H9 (cell line): ENCODE measurements at regions not wholly inside any gene's neighbourhood (a gene's known extent, or its start where the extent isn't known, plus 50 kb on each side); places are given as distances from the start of the nearest gene placed in this dataset.

Experiments used
- DNase-seq: peaks from one replicate; pipeline ENCODE4 v3.0.0-alpha.2; 2017
- H2AFZ ChIP-seq: one replicate; pipeline ENCODE4 v1.6.1; 2013; ENCODE audit warnings: mild to moderate bottlenecking, low read length, control low read depth, moderate library complexity
- H2AK5ac ChIP-seq: 2 replicates; pipeline ENCODE4 v1.6.1; 2013; ENCODE audit warnings: low read length, control low read depth, mixed read lengths; ENCODE audit not compliant: insufficient read length
- H2BK120ac ChIP-seq: one replicate; pipeline ENCODE4 v1.6.1; 2013; ENCODE audit warnings: low read depth, mild to moderate bottlenecking, low read length, control low read depth, inconsistent platforms; ENCODE audit not compliant: poor library complexity, severe bottlenecking
- H2BK12ac ChIP-seq: 2 replicates; pipeline ENCODE4 v1.6.1; 2013; ENCODE audit warnings: low read length, control low read depth, mixed read lengths, low read depth; ENCODE audit not compliant: insufficient read length
- H2BK15ac ChIP-seq: 2 replicates; pipeline ENCODE4 v1.6.1; 2013; ENCODE audit warnings: low read depth, low read length, control low read depth
- H2BK20ac ChIP-seq: one replicate; pipeline ENCODE4 v1.6.1; 2013; ENCODE audit warnings: low read depth, mild to moderate bottlenecking, low read length, control low read depth, inconsistent platforms; ENCODE audit not compliant: poor library complexity, severe bottlenecking
- H2BK5ac ChIP-seq: 2 replicates; pipeline ENCODE4 v1.6.1; 2013; ENCODE audit warnings: low read length, control low read depth, mixed read lengths; ENCODE audit not compliant: insufficient read length
- H3K14ac ChIP-seq: 2 replicates; pipeline ENCODE4 v1.6.1; 2013; ENCODE audit warnings: low read length, control low read depth; ENCODE audit not compliant: insufficient read depth
- H3K18ac ChIP-seq: 2 replicates; pipeline ENCODE4 v1.6.1; 2013; ENCODE audit warnings: low read depth, mild to moderate bottlenecking, mixed read lengths, low read length, control low read depth; ENCODE audit not compliant: insufficient read length
- H3K23ac ChIP-seq: 2 replicates; pipeline ENCODE4 v1.6.1; 2013; ENCODE audit warnings: low read length, control low read depth, mixed read lengths, low read depth; ENCODE audit not compliant: insufficient read length
- H3K23me2 ChIP-seq: 2 replicates; pipeline ENCODE4 v1.6.1; 2013; ENCODE audit warnings: low read depth, mild to moderate bottlenecking, mixed read lengths, low read length, control low read depth; ENCODE audit not compliant: insufficient read length, poor library complexity, severe bottlenecking
- H3K27ac ChIP-seq: 2 replicates; pipeline ENCODE4 v1.5.1; 2013; ENCODE audit warnings: low read length, control low read depth, mixed read lengths, low read depth; ENCODE audit not compliant: insufficient read length
- H3K27me3 ChIP-seq: 2 replicates; pipeline ENCODE4 v1.6.1; 2013; ENCODE audit warnings: low read length, control low read depth, inconsistent platforms; ENCODE audit not compliant: insufficient read depth
- H3K4ac ChIP-seq: 2 replicates; pipeline ENCODE4 v1.6.1; 2013; ENCODE audit warnings: low read depth, mild to moderate bottlenecking, control low read depth, inconsistent platforms, low read length, moderate library complexity
- H3K4me1 ChIP-seq: 2 replicates; pipeline ENCODE4 v1.6.1; 2013; ENCODE audit warnings: low read length, control low read depth, inconsistent platforms; ENCODE audit not compliant: insufficient read depth
- H3K4me2 ChIP-seq: 2 replicates; pipeline ENCODE4 v1.6.1; 2013; ENCODE audit warnings: low read length, control low read depth, mixed read lengths; ENCODE audit not compliant: insufficient read length, insufficient read depth
- H3K56ac ChIP-seq: 2 replicates; pipeline ENCODE4 v1.6.1; 2013; ENCODE audit warnings: low read depth, mild to moderate bottlenecking, mixed read lengths, low read length, control low read depth; ENCODE audit not compliant: insufficient read length
- H3K79me1 ChIP-seq: 2 replicates; pipeline ENCODE4 v1.6.1; 2013; ENCODE audit warnings: low read depth, mild to moderate bottlenecking, moderate library complexity, low read length, control low read depth, inconsistent platforms; ENCODE audit not compliant: insufficient read depth, poor library complexity, severe bottlenecking
- H3K79me2 ChIP-seq: 2 replicates; pipeline ENCODE4 v1.6.1; 2013; ENCODE audit warnings: low read length, control low read depth, inconsistent platforms; ENCODE audit not compliant: insufficient read depth
- H3K9ac ChIP-seq: 2 replicates; pipeline ENCODE4 v1.6.1; 2013; ENCODE audit warnings: low read length, control low read depth, mixed read lengths; ENCODE audit not compliant: insufficient read length; ENCODE audit errors: extremely low read depth
- H3K9me3 ChIP-seq: one replicate; pipeline ENCODE4 v1.6.1; 2013; ENCODE audit warnings: low read depth, low read length, inconsistent platforms; ENCODE audit not compliant: control insufficient read depth
- H3T11ph ChIP-seq: one replicate; pipeline ENCODE4 v1.6.1; 2013; ENCODE audit warnings: mild to moderate bottlenecking, low read length, control low read depth, inconsistent platforms
- H4K20me1 ChIP-seq: one replicate; pipeline ENCODE4 v1.6.1; 2013; ENCODE audit not compliant: control insufficient read depth, insufficient read length, insufficient read depth
- H4K5ac ChIP-seq: 2 replicates; pipeline ENCODE4 v1.6.1; 2013; ENCODE audit warnings: low read depth, mild to moderate bottlenecking, mixed read lengths, low read length, control low read depth; ENCODE audit not compliant: insufficient read length
- H4K8ac ChIP-seq: replicated peaks from 2 replicates; pipeline ENCODE4 v1.6.1; 2013; ENCODE audit warnings: low read length, control low read depth, mixed read lengths, low read depth; ENCODE audit not compliant: insufficient read length
- H4K91ac ChIP-seq: 2 replicates; pipeline ENCODE4 v1.6.1; 2013; ENCODE audit warnings: low read depth, mild to moderate bottlenecking, moderate library complexity, mixed read lengths, low read length, control low read depth; ENCODE audit not compliant: insufficient read length
- H3K27ac Mint-ChIP-seq, 3 experiments: 2 replicates in 2 of 3; 3 replicates in 1 of 3; pipeline ENCODE4 v1.8.0; 2020 to 2021; ENCODE audit warnings: mixed read lengths in 3 of 3, mild to moderate bottlenecking in 1 of 3, moderate library complexity in 1 of 3
- H3K27me3 Mint-ChIP-seq: 2 replicates; pipeline ENCODE4 v1.8.0; 2021; ENCODE audit warnings: low read depth, mild to moderate bottlenecking, moderate library complexity, mixed read lengths
- H3K36me3 Mint-ChIP-seq, 3 experiments: 2 replicates in 2 of 3; 3 replicates in 1 of 3; pipeline ENCODE4 v1.8.0; 2020 to 2021; ENCODE audit warnings: low read depth in 3 of 3, mixed read lengths in 3 of 3; ENCODE audit not compliant: insufficient read depth in 1 of 3
- H3K4me1 Mint-ChIP-seq, 2 experiments: 2 replicates each; pipeline ENCODE4 v1.8.0; 2020; ENCODE audit warnings: mixed read lengths in 2 of 2
- H3K4me3 Mint-ChIP-seq, 2 experiments: 2 replicates in 1 of 2; 3 replicates in 1 of 2; pipeline ENCODE4 v1.8.0; 2020 to 2021; ENCODE audit warnings: mild to moderate bottlenecking in 2 of 2, mixed read lengths in 2 of 2, moderate library complexity in 1 of 2
- H3K9me3 Mint-ChIP-seq, 2 experiments: 2 replicates in 1 of 2; 3 replicates in 1 of 2; pipeline ENCODE4 v1.8.0; 2020; ENCODE audit warnings: mild to moderate bottlenecking in 2 of 2, mixed read lengths in 2 of 2, moderate library complexity in 1 of 2
- WGBS: extraction: QIAGEN DNeasy Blood & Tissue Kit; methylation state at CpG from one replicate; pipeline ENCODE4 v1.1.7; 2013; ENCODE audit warnings: missing lambda C conversion rate, low lambda C conversion rate, mixed read lengths; ENCODE audit not compliant: insufficient read length; ENCODE audit errors: extremely low coverage; 5-methylcytosine and 5-hydroxymethylcytosine counted together
- TF ChIP-seq, protein P1 (sequence below): fragments of 200-600 bp; sonication (generic); conservative IDR thresholded peaks from 3 replicates; pipeline ENCODE4 v1.8.0; 2021; ENCODE audit warnings: antibody characterized with exemption, mild to moderate bottlenecking

DNA sequence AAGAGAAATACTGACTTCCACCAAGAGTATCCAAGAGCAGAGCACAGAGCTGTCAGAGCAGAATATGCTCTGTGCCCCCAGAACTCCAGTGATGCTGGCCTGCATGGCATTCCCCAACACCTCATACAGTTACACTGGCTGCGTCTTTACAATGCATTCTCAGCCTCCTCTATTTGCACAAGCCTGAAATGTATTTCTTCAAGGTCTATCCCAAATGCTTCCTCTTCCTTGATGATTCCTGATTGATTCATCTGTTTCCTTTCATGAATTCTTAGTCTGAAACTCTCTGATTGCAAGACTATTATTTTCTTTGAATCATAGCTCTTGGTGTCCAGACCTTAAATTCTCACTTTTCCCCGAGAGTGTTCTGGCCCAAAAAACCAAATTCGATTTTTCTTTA lies 664.7 kb downstream of the MECOM start:
- H3K23me2 ChIP-seq = no peaks in the 10 kb centered on the region
- Mint-ChIP-seq H3K27me3 (no peaks in the 10 kb centered on the region), H3K4me3 (no peak overlapping the region), H3K4me1 (peaks cover 36 to 42% of the 10 kb centered on the region in 2 experiments), H3K9me3 (no peaks in the 10 kb centered on the region), H3K27ac (no peak overlapping the region), H3K36me3 (no peaks in the 10 kb centered on the region)
- no peak overlapping the region for H3K4me2 ChIP-seq
- H3K4me1 ChIP-seq = no peaks in the 10 kb centered on the region; the same call in 1 of the 2 replicates
- H2BK5ac ChIP-seq = no peak overlapping the region
- H3K56ac ChIP-seq = no peak overlapping the region
- no peak overlapping the region for H3T11ph ChIP-seq
- no peaks in the 10 kb centered on the region for H3K79me1 ChIP-seq
- H2AK5ac ChIP-seq = no peak overlapping the region
- no peak overlapping the region for H3K14ac ChIP-seq
- no peak overlapping the region for H3K27ac ChIP-seq
- TF ChIP-seq, protein P1, sequence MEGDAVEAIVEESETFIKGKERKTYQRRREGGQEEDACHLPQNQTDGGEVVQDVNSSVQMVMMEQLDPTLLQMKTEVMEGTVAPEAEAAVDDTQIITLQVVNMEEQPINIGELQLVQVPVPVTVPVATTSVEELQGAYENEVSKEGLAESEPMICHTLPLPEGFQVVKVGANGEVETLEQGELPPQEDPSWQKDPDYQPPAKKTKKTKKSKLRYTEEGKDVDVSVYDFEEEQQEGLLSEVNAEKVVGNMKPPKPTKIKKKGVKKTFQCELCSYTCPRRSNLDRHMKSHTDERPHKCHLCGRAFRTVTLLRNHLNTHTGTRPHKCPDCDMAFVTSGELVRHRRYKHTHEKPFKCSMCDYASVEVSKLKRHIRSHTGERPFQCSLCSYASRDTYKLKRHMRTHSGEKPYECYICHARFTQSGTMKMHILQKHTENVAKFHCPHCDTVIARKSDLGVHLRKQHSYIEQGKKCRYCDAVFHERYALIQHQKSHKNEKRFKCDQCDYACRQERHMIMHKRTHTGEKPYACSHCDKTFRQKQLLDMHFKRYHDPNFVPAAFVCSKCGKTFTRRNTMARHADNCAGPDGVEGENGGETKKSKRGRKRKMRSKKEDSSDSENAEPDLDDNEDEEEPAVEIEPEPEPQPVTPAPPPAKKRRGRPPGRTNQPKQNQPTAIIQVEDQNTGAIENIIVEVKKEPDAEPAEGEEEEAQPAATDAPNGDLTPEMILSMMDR = no peak
- H2BK15ac ChIP-seq = no peak overlapping the region
- H2BK12ac ChIP-seq = no peak overlapping the region
- no peak overlapping the region for H3K18ac ChIP-seq
- H3K9me3 ChIP-seq = no peaks in the 10 kb centered on the region
- no peak overlapping the region for H4K5ac ChIP-seq
- DNase-seq = no peak
- no peak overlapping the region for H3K4ac ChIP-seq
- no peaks in the 10 kb centered on the region for H4K20me1 ChIP-seq
- no peaks in the 10 kb centered on the region for H3K79me2 ChIP-seq
- no peak overlapping the region for H3K9ac ChIP-seq
- no CpG with 5 or more reads among the region's 3 CpGs for WGBS
- no peak overlapping the region for H4K8ac ChIP-seq
- H3K27me3 ChIP-seq = no peaks in the 10 kb centered on the region
- H2AFZ ChIP-seq = no peak overlapping the region
- no peak overlapping the region for H3K23ac ChIP-seq
- no peak overlapping the region for H2BK20ac ChIP-seq
- no peak overlapping the region for H2BK120ac ChIP-seq
- H4K91ac ChIP-seq = no peak overlapping the region
